Endothelial cell (in vitro differentiated cells): ENCODE measurements at regions not wholly inside any gene's neighbourhood (a gene's known extent, or its start where the extent isn't known, plus 50 kb on each side); places are given as distances from the start of the nearest gene placed in this dataset.

ENCODE experiments used
- DNase-seq: peaks from one replicate; pipeline ENCODE4 v3.0.0; 2021; ENCODE audit warnings: low spot score
- H3K27ac Mint-ChIP-seq: one replicate; pipeline ENCODE4 v1.8.0; 2021; ENCODE audit warnings: mixed read lengths, inconsistent platforms; ENCODE audit not compliant: unreplicated experiment
- H3K27me3 Mint-ChIP-seq: one replicate; pipeline ENCODE4 v1.8.0; 2021; ENCODE audit warnings: mild to moderate bottlenecking, moderate library complexity, mixed read lengths, inconsistent platforms; ENCODE audit not compliant: unreplicated experiment
- H3K36me3 Mint-ChIP-seq: one replicate; pipeline ENCODE4 v1.8.0; 2021; ENCODE audit warnings: mild to moderate bottlenecking, low read depth, mixed read lengths, inconsistent platforms; ENCODE audit not compliant: unreplicated experiment
- H3K4me1 Mint-ChIP-seq: one replicate; pipeline ENCODE4 v1.8.0; 2021; ENCODE audit warnings: mild to moderate bottlenecking, mixed read lengths, inconsistent platforms; ENCODE audit not compliant: unreplicated experiment
- H3K4me3 Mint-ChIP-seq: one replicate; pipeline ENCODE4 v1.8.0; 2021; ENCODE audit warnings: mild to moderate bottlenecking, mixed read lengths, inconsistent platforms; ENCODE audit not compliant: unreplicated experiment
- H3K9me3 Mint-ChIP-seq: one replicate; pipeline ENCODE4 v1.8.0; 2021; ENCODE audit warnings: mixed read lengths, inconsistent platforms; ENCODE audit not compliant: unreplicated experiment
- CTCF ChIP-seq: fragments of 200-600 bp; sonication (generic); IDR thresholded peaks from one replicate; pipeline ENCODE4 v1.5.0; 2021; ENCODE audit warnings: antibody characterized with exemption; ENCODE audit not compliant: unreplicated experiment

GRCh38 chr4:159776961-159777360, 674.1 kb downstream of the RAPGEF2 start:
- no peak for DNase-seq
- H3K27me3 Mint-ChIP-seq = peaks cover 2% of the 10 kb centered on the region
- H3K4me1 Mint-ChIP-seq = no peaks in the 10 kb centered on the region
- no peak overlapping the region for H3K4me3 Mint-ChIP-seq
- TF ChIP-seq CTCF = no peak
- no peaks in the 10 kb centered on the region for H3K9me3 Mint-ChIP-seq
- no peaks in the 10 kb centered on the region for H3K36me3 Mint-ChIP-seq
- no peak overlapping the region for H3K27ac Mint-ChIP-seq

GRCh38 chr4:159777689-159778088, 674.8 kb downstream of the RAPGEF2 start:
- H3K27ac Mint-ChIP-seq = no peak overlapping the region
- TF ChIP-seq CTCF = no peak
- H3K36me3 Mint-ChIP-seq = no peaks in the 10 kb centered on the region
- no peak overlapping the region for H3K4me3 Mint-ChIP-seq
- DNase-seq = no peak
- H3K4me1 Mint-ChIP-seq = no peaks in the 10 kb centered on the region
- no peaks in the 10 kb centered on the region for H3K9me3 Mint-ChIP-seq
- peaks cover 2% of the 10 kb centered on the region for H3K27me3 Mint-ChIP-seq

- Mint-ChIP-seq H3K27me3 (peaks cover 2% of the 10 kb centered on the region), H3K36me3 (no peaks in the 10 kb centered on the region), H3K9me3 (no peaks in the 10 kb centered on the region), H3K27ac (no peak overlapping the region), H3K4me3 (no peak overlapping the region), H3K4me1 (no peaks in the 10 kb centered on the region)
- TF ChIP-seq CTCF = no peak
- no peak for DNase-seq
Measured at GRCh38 chr4:159778298-159778697, 675.4 kb downstream of the RAPGEF2 start.

- Mint-ChIP-seq H3K4me1 (no peaks in the 10 kb centered on the region), H3K27me3 (peaks cover 2% of the 10 kb centered on the region), H3K9me3 (no peaks in the 10 kb centered on the region), H3K36me3 (no peaks in the 10 kb centered on the region), H3K4me3 (no peak overlapping the region), H3K27ac (no peak overlapping the region)
- no peak for TF ChIP-seq CTCF
- no peak for DNase-seq
Measured at GRCh38 chr4:159779716-159780115, 676.8 kb downstream of the RAPGEF2 start.

- Mint-ChIP-seq H3K4me1 (no peaks in the 10 kb centered on the region), H3K27me3 (peaks cover 2% of the 10 kb centered on the region), H3K4me3 (no peak overlapping the region), H3K9me3 (no peaks in the 10 kb centered on the region), H3K36me3 (no peaks in the 10 kb centered on the region), H3K27ac (no peak overlapping the region)
- DNase-seq = no peak
- TF ChIP-seq CTCF = no peak
Measured at GRCh38 chr4:159780196-159780922, 677.5 kb downstream of the RAPGEF2 start.
